GM19239 (cell line): ENCODE measurements at regions not wholly inside any gene's neighbourhood (a gene's known extent, or its start where the extent isn't known, plus 50 kb on each side); places are given as distances from the start of the nearest gene placed in this dataset.
"Not testable (repeated sequence)": the region's sequence is repeated elsewhere in the genome, so short reads cannot be mapped to it uniquely, and the experiment has no call there.

Experiments
- DNase-seq: peaks from one replicate; pipeline ENCODE4 v3.0.0; 2011; ENCODE audit warnings: low spot score; ENCODE audit not compliant: insufficient read length
- FAIRE-seq: peaks from 2 replicates; lab custom pipeline; 2011; peaks lifted over from hg19 to GRCh38; lab: Jason Lieb, UNC

GRCh38 chr20:1845163-1845523 lies 50.1 kb upstream of the SIRPA start:
- FAIRE-seq = peak; percentile 11
- DNase-seq = no peak

GRCh38 chr20:1844325-1845162 lies 50.7 kb upstream of the SIRPA start:
- peak; percentile 64 for DNase-seq

GRCh38 chr20:1842281-1842680 lies 52.9 kb upstream of the SIRPA start:
- FAIRE-seq (no peak), DNase-seq (no peak)

More at GRCh38 chr20:1844325-1845162, 50.7 kb upstream of the SIRPA start:
- peak; percentile 92 for FAIRE-seq

GRCh38 chr20:1841554-1842140 lies 53.6 kb upstream of the SIRPA start:
- DNase-seq (no peak), FAIRE-seq (no peak)

GRCh38 chr20:1840817-1841553 lies 54.2 kb upstream of the SIRPA start:
- no peak for DNase-seq
- FAIRE-seq = no peak

- FAIRE-seq = not testable (repeated sequence)
These were observed 55.6 kb upstream of the SIRPA start for GRCh38 chr20:1839376-1840317.

GRCh38 chr20:1838556-1839279 lies 56.5 kb upstream of the SIRPA start:
- DNase-seq (no peak), FAIRE-seq (no peak)

More at GRCh38 chr20:1839376-1840317, 55.6 kb upstream of the SIRPA start:
- not testable (repeated sequence) for DNase-seq

- DNase-seq = no peak
These were observed 59.8 kb upstream of the SIRPA start for GRCh38 chr20:1835186-1836035.

GRCh38 chr20:1833728-1834726 lies 61.2 kb upstream of the SIRPA start:
- no peak for DNase-seq
- FAIRE-seq = no peak

More at GRCh38 chr20:1835186-1836035, 59.8 kb upstream of the SIRPA start:
- FAIRE-seq = no peak

- FAIRE-seq (no peak), DNase-seq (no peak)
These were observed 62.0 kb upstream of the SIRPA start for GRCh38 chr20:1833216-1833615.

- FAIRE-seq (no peak), DNase-seq (no peak)
These were observed 62.6 kb upstream of the SIRPA start for GRCh38 chr20:1832634-1833033.

GRCh38 chr20:1831606-1832005 lies 63.6 kb upstream of the SIRPA start:
- FAIRE-seq (no peak), DNase-seq (no peak)

GRCh38 chr20:1831096-1831495 lies 64.1 kb upstream of the SIRPA start:
- FAIRE-seq = no peak
- no peak for DNase-seq

- DNase-seq = no peak
- FAIRE-seq = no peak
These were observed 65.0 kb upstream of the SIRPA start for GRCh38 chr20:1830240-1830639.

- FAIRE-seq = no peak
- DNase-seq = no peak
These were observed 65.7 kb upstream of the SIRPA start for GRCh38 chr20:1829531-1829930.

GRCh38 chr20:1828786-1829131 lies 66.4 kb upstream of the SIRPA start:
- DNase-seq (no peak), FAIRE-seq (no peak)
